Germinal center (tissue), 1 donor: ENCODE measurements at regions not wholly inside any gene's neighbourhood (a gene's known extent, or its start where the extent isn't known, plus 50 kb on each side); places are given as distances from the start of the nearest gene placed in this dataset.

ENCODE experiments used
- DNase-seq: peaks from one replicate; pipeline ENCODE4 v3.0.0; 2012; ENCODE audit warnings: mixed read lengths, low spot score

GRCh38 chr10:4343091-4343490, 482.9 kb upstream of the AKR1E2 start:
- no peak for DNase-seq

- DNase-seq: no peak
These were observed 487.2 kb upstream of the AKR1E2 start for GRCh38 chr10:4338768-4339167.

GRCh38 chr10:4337563-4337962, 488.4 kb upstream of the AKR1E2 start:
- DNase-seq: no peak

- DNase-seq: no peak
These were observed 491.1 kb upstream of the AKR1E2 start for GRCh38 chr10:4334871-4335270.

GRCh38 chr10:4334015-4334414, 492.0 kb upstream of the AKR1E2 start:
- no peak for DNase-seq

- DNase-seq: peak; percentile 18
These were observed 492.5 kb upstream of the AKR1E2 start for GRCh38 chr10:4333459-4333894.

GRCh38 chr10:4332764-4333458, 493.1 kb upstream of the AKR1E2 start:
- no peak for DNase-seq

- no peak for DNase-seq
These were observed 494.9 kb upstream of the AKR1E2 start for GRCh38 chr10:4331150-4331549.

- no peak for DNase-seq
These were observed 495.4 kb upstream of the AKR1E2 start for GRCh38 chr10:4330636-4331035.

GRCh38 chr10:4329225-4329624, 496.8 kb upstream of the AKR1E2 start:
- no peak for DNase-seq

- no peak for DNase-seq
These were observed 499.4 kb upstream of the AKR1E2 start for GRCh38 chr10:4326647-4327046.

GRCh38 chr10:4319870-4320367, 506.1 kb upstream of the AKR1E2 start:
- no peak for DNase-seq

GRCh38 chr10:4316161-4316810, 509.7 kb upstream of the AKR1E2 start:
- DNase-seq: no peak

GRCh38 chr10:4315551-4315950, 510.5 kb upstream of the AKR1E2 start:
- DNase-seq: no peak

GRCh38 chr10:4313051-4313450, 513.0 kb upstream of the AKR1E2 start:
- DNase-seq: no peak

- no peak for DNase-seq
These were observed 513.8 kb upstream of the AKR1E2 start for GRCh38 chr10:4312051-4312835.

- no peak for DNase-seq
These were observed 515.8 kb upstream of the AKR1E2 start for GRCh38 chr10:4310172-4310571.

- no peak for DNase-seq
These were observed 518.1 kb upstream of the AKR1E2 start for GRCh38 chr10:4307910-4308309.

- no peak for DNase-seq
These were observed 519.1 kb upstream of the AKR1E2 start for GRCh38 chr10:4306871-4307270.

GRCh38 chr10:4303045-4303444, 518.0 kb upstream of the KLF6 start:
- DNase-seq: no peak

- DNase-seq: no peak
These were observed 516.5 kb upstream of the KLF6 start for GRCh38 chr10:4301291-4302045.

GRCh38 chr10:4296161-4296560, 511.2 kb upstream of the KLF6 start:
- DNase-seq: no peak
